ENCODE measurements at regions not wholly inside any gene's neighbourhood (a gene's known extent, or its start where the extent isn't known, plus 50 kb on each side); places are given as distances from the start of the nearest gene placed in this dataset.

GRCh38 chr14:84532016-84532415, 997.9 kb upstream of the FLRT2 start (continued):
- TF ChIP-seq ZNF462 (CRISPR knock-in tag; IDR thresholded peaks at IDR 0.05) (no peak), JUNB (IDR thresholded peaks at IDR 0.05; ENCODE audit: unreplicated experiment) (no peak), POLR2AphosphoS5 (IDR thresholded peaks at IDR 0.05; ENCODE audit: low read depth) (no peak), ZNF114 (CRISPR knock-in tag; IDR thresholded peaks at IDR 0.05) (no peak), NANOG (IDR thresholded peaks at IDR 0.05; ENCODE audit: borderline replicate concordance) (no peak), ETS1 (IDR thresholded peaks at IDR 0.05) (no peak), EZH2phosphoT487 (IDR thresholded peaks at IDR 0.05; ENCODE audit: unreplicated experiment) (no peak), ZNF331 (CRISPR knock-in tag; IDR thresholded peaks at IDR 0.05; ENCODE audit: low read depth) (no peak)

- Mint-ChIP-seq H3K4me1 (peaks cover 17% of the 10 kb centered on the region), H3K36me3 (ENCODE audit: low read depth) (no peaks in the 10 kb centered on the region), H3K27me3 (ENCODE audit: insufficient read depth, low read depth, poor library complexity) (no peaks in the 10 kb centered on the region), H3K9me3 (no peaks in the 10 kb centered on the region; the same call in 2 of the 3 replicates), H3K27ac (0 out of 2 replicates have a peak overlapping the region, but pooled peaks have one; percentile 1), H3K4me3 (no peak overlapping the region)
- Histone ChIP-seq H2AFZ (0 out of 2 replicates have a peak overlapping the region, but pooled peaks have one; percentile 66), H3K4me2 (no peak overlapping the region), H3K9me2 (ENCODE audit: insufficient read depth) (no peaks in the 10 kb centered on the region), H3F3A (replicated peaks; ENCODE audit: low read depth) (no peaks in the 10 kb centered on the region), H3K79me2 (replicated peaks; ENCODE audit: insufficient read depth) (no peaks in the 10 kb centered on the region), H3K4me1 (ENCODE audit: insufficient read depth) (peaks cover 10% of the 10 kb centered on the region; the same call in 1 of the 2 replicates), H3K4me3 (no peak overlapping the region), H3K36me3 (ENCODE audit: insufficient read depth) (no peaks in the 10 kb centered on the region), H3K27ac (ENCODE audit: low read depth) (no peak overlapping the region), H3K27me3 (ENCODE audit: insufficient read depth) (no peaks in the 10 kb centered on the region), H4K20me1 (replicated peaks; ENCODE audit: insufficient read depth) (no peaks in the 10 kb centered on the region)
- DNase-seq (ENCODE audit: low spot score) = no peak
- ATAC-seq = no peak
- TF ChIP-seq ETS1 (IDR thresholded peaks at IDR 0.05) = no peak
- TF ChIP-seq POLR2AphosphoS5 (IDR thresholded peaks at IDR 0.05; ENCODE audit: low read depth) = no peak
- no peak for TF ChIP-seq EZH2phosphoT487 (IDR thresholded peaks at IDR 0.05; ENCODE audit: unreplicated experiment)
- TF ChIP-seq STAT1 (IDR thresholded peaks at IDR 0.05; ENCODE audit: unreplicated experiment) = no peak
- no peak for TF ChIP-seq REST (IDR thresholded peaks at IDR 0.05; ENCODE audit: unreplicated experiment)
- no peak for TF ChIP-seq ZNF114 (CRISPR knock-in tag; IDR thresholded peaks at IDR 0.05)
- TF ChIP-seq EZH2 (IDR thresholded peaks at IDR 0.05; ENCODE audit: low read depth, unreplicated experiment) = no peak
- TF ChIP-seq CREB1 (CRISPR knock-in tag; IDR thresholded peaks at IDR 0.05; ENCODE audit: low read depth) = no peak
- no peak for TF ChIP-seq JUNB (IDR thresholded peaks at IDR 0.05; ENCODE audit: unreplicated experiment)
- TF ChIP-seq ZNF331 (CRISPR knock-in tag; IDR thresholded peaks at IDR 0.05; ENCODE audit: low read depth) = no peak
Measured at GRCh38 chr14:84533181-84533725, 996.7 kb upstream of the FLRT2 start.

Measured in GM23338 (cell line).